ENCODE measurements at regions not wholly inside any gene's neighbourhood (a gene's known extent, or its start where the extent isn't known, plus 50 kb on each side); places are given as distances from the start of the nearest gene placed in this dataset.

GRCh38 chr21:39078322-39079065 lies 104.8 kb downstream of the PSMG1 start:
- H3K27me3 ChIP-seq (ENCODE audit: control insufficient read depth, low read length), result no peaks in the 10 kb centered on the region
- no peaks in the 10 kb centered on the region for H3F3A ChIP-seq (ENCODE audit: control insufficient read depth, insufficient read depth)
- peaks cover 3% of the 10 kb centered on the region; the same call in 1 of the 2 replicates for H3K9me3 ChIP-seq (ENCODE audit: control insufficient read depth, insufficient read depth, low read length)
- H3K27ac ChIP-seq (ENCODE audit: low read depth, low read length), result no peak overlapping the region
- H3K4me1 ChIP-seq (ENCODE audit: control insufficient read depth, low read length), result no peaks in the 10 kb centered on the region
- no peak overlapping the region for H3K4me3 ChIP-seq (ENCODE audit: low read length)
- no peak overlapping the region for H3K4me2 ChIP-seq (ENCODE audit: low read length)
- no peaks in the 10 kb centered on the region for H3K9me2 ChIP-seq (replicated peaks; ENCODE audit: control insufficient read depth, low read length)
- H4K20me1 ChIP-seq (ENCODE audit: control insufficient read depth, insufficient read depth, low read depth, low read length), result no peaks in the 10 kb centered on the region
- no peaks in the 10 kb centered on the region for H3K79me2 ChIP-seq (ENCODE audit: control insufficient read depth, low read length)
- H3K36me3 ChIP-seq (ENCODE audit: control insufficient read depth, low read length), result no peaks in the 10 kb centered on the region
- TF ChIP-seq, protein P1, sequence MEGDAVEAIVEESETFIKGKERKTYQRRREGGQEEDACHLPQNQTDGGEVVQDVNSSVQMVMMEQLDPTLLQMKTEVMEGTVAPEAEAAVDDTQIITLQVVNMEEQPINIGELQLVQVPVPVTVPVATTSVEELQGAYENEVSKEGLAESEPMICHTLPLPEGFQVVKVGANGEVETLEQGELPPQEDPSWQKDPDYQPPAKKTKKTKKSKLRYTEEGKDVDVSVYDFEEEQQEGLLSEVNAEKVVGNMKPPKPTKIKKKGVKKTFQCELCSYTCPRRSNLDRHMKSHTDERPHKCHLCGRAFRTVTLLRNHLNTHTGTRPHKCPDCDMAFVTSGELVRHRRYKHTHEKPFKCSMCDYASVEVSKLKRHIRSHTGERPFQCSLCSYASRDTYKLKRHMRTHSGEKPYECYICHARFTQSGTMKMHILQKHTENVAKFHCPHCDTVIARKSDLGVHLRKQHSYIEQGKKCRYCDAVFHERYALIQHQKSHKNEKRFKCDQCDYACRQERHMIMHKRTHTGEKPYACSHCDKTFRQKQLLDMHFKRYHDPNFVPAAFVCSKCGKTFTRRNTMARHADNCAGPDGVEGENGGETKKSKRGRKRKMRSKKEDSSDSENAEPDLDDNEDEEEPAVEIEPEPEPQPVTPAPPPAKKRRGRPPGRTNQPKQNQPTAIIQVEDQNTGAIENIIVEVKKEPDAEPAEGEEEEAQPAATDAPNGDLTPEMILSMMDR (IDR thresholded peaks at IDR 0.05; ENCODE audit: low read depth, low read length, poor library complexity, severe bottlenecking), result no peak
- no peak for TF ChIP-seq EZH2phosphoT487 (IDR thresholded peaks at IDR 0.05; ENCODE audit: borderline replicate concordance, low read length)

GRCh38 chr21:39077876-39078275 lies 105.4 kb downstream of the PSMG1 start:
- H3K27ac ChIP-seq (ENCODE audit: low read depth, low read length), result no peak overlapping the region
- no peak overlapping the region for H3K4me3 ChIP-seq (ENCODE audit: low read length)
- no peak for TF ChIP-seq EZH2phosphoT487 (IDR thresholded peaks at IDR 0.05; ENCODE audit: borderline replicate concordance, low read length)
- TF ChIP-seq, protein P1 (IDR thresholded peaks at IDR 0.05; ENCODE audit: low read depth, low read length, poor library complexity, severe bottlenecking), result no peak
- no peak overlapping the region for H3K4me2 ChIP-seq (ENCODE audit: low read length)
- no peaks in the 10 kb centered on the region for H4K20me1 ChIP-seq (ENCODE audit: control insufficient read depth, insufficient read depth, low read depth, low read length)
- no peaks in the 10 kb centered on the region for H3F3A ChIP-seq (ENCODE audit: control insufficient read depth, insufficient read depth)
- no peaks in the 10 kb centered on the region for H3K27me3 ChIP-seq (ENCODE audit: control insufficient read depth, low read length)
- H3K4me1 ChIP-seq (ENCODE audit: control insufficient read depth, low read length), result no peaks in the 10 kb centered on the region
- no peaks in the 10 kb centered on the region for H3K36me3 ChIP-seq (ENCODE audit: control insufficient read depth, low read length)
- no peaks in the 10 kb centered on the region for H3K79me2 ChIP-seq (ENCODE audit: control insufficient read depth, low read length)
- no peaks in the 10 kb centered on the region for H3K9me2 ChIP-seq (replicated peaks; ENCODE audit: control insufficient read depth, low read length)
- peaks cover 3% of the 10 kb centered on the region; the same call in 1 of the 2 replicates for H3K9me3 ChIP-seq (ENCODE audit: control insufficient read depth, insufficient read depth, low read length)

DNA sequence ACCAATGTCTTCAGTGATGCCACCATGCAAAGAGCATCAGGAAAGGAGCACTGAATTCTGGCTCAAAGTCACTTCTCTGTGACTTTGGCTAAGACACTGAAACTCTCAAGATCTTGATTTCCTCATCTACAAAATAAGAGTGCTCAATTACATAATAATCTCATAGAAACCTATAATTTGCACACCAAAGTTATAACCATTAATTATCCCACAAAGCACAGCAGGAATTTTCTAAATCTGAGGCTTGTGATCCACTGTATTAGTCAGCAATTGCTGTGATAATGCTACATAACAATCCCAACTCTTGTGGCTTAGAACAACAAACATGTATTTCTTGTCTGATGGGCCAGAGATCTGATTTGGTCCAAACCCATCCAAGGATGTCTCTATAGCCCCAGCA lies 108.7 kb downstream of the PSMG1 start:
- no peak for TF ChIP-seq EZH2phosphoT487 (IDR thresholded peaks at IDR 0.05; ENCODE audit: borderline replicate concordance, low read length)
- TF ChIP-seq, protein P1 (IDR thresholded peaks at IDR 0.05; ENCODE audit: low read depth, low read length, poor library complexity, severe bottlenecking), result no peak
- H3F3A ChIP-seq (ENCODE audit: control insufficient read depth, insufficient read depth), result no peaks in the 10 kb centered on the region
- H4K20me1 ChIP-seq (ENCODE audit: control insufficient read depth, insufficient read depth, low read depth, low read length), result no peaks in the 10 kb centered on the region
- no peaks in the 10 kb centered on the region for H3K4me1 ChIP-seq (ENCODE audit: control insufficient read depth, low read length)
- peaks cover 2% of the 10 kb centered on the region; the same call in 1 of the 2 replicates for H3K27me3 ChIP-seq (ENCODE audit: control insufficient read depth, low read length)
- H3K27ac ChIP-seq (ENCODE audit: low read depth, low read length), result no peak overlapping the region
- peaks cover 3% of the 10 kb centered on the region; the same call in 1 of the 2 replicates for H3K9me3 ChIP-seq (ENCODE audit: control insufficient read depth, insufficient read depth, low read length)
- no peak overlapping the region for H3K4me2 ChIP-seq (ENCODE audit: low read length)
- no peaks in the 10 kb centered on the region for H3K79me2 ChIP-seq (ENCODE audit: control insufficient read depth, low read length)
- H3K36me3 ChIP-seq (ENCODE audit: control insufficient read depth, low read length), result no peaks in the 10 kb centered on the region
- H3K4me3 ChIP-seq (ENCODE audit: low read length), result no peak overlapping the region
- H3K9me2 ChIP-seq (replicated peaks; ENCODE audit: control insufficient read depth, low read length), result no peaks in the 10 kb centered on the region
